Right cardiac atrium (tissue), 5 donors: ENCODE measurements at regions not wholly inside any gene's neighbourhood (a gene's known extent, or its start where the extent isn't known, plus 50 kb on each side); places are given as distances from the start of the nearest gene placed in this dataset.
"Not testable (repeated sequence)": the region's sequence is repeated elsewhere in the genome, so short reads cannot be mapped to it uniquely, and the experiment has no call there.

Experiments used
- ATAC-seq, 2 donors: fragments of 200-7000 bp; cut with Tn5 transposase; one replicate each; pipeline versions ENCODE4 v1.8.0 to v1.9.1; 2020; ENCODE audit warnings: moderate library complexity in 2 of 2, mild to moderate bottlenecking in 1 of 2
- DNase-seq, 3 donors: peaks; one replicate each; pipeline ENCODE4 v3.0.0-alpha.2; 2020
- H3K27ac ChIP-seq: one replicate; pipeline ENCODE4 v1.5.1; 2013; ENCODE audit warnings: mild to moderate bottlenecking, low read length, control low read depth, moderate library complexity
- H3K27me3 ChIP-seq: one replicate; pipeline ENCODE4 v1.6.1; 2013; ENCODE audit not compliant: control insufficient read depth, insufficient read depth
- H3K4me1 ChIP-seq: one replicate; pipeline ENCODE4 v1.6.1; 2013; ENCODE audit warnings: low read length; ENCODE audit not compliant: control insufficient read depth, insufficient read depth
- H3K4me3 ChIP-seq: one replicate; pipeline ENCODE4 v1.5.1; 2013; ENCODE audit warnings: low read length, control low read depth
- H3K9me3 ChIP-seq: one replicate; pipeline ENCODE4 v1.6.1; 2013; ENCODE audit warnings: low read length; ENCODE audit not compliant: control insufficient read depth
- WGBS: extraction: QIAGEN DNeasy Blood & Tissue Kit; methylation state at CpG from one replicate; pipeline ENCODE4 v1.1.7; 2013; 5-methylcytosine and 5-hydroxymethylcytosine counted together
- intact Hi-C, 4 donors: fragments of 100-400 bp; cut with DNase I; formaldehyde crosslinking; loops; one replicate each; pipeline versions ENCODE4 v1.11.0 to v1.14.0; 2022 to 2023
- donor health status: healthy with polysubstance abuse.
- donor health status: DM: no; HTN: yes; CAD: no.
- donor health status: DM: no; HTN: no; CAD: no.
- donor health status: DM: no; HTN: yes; CAD: no; lungs with severe emphysema.
- donor health status: DM: yes; HTN: yes; CAD: no.

DNA sequence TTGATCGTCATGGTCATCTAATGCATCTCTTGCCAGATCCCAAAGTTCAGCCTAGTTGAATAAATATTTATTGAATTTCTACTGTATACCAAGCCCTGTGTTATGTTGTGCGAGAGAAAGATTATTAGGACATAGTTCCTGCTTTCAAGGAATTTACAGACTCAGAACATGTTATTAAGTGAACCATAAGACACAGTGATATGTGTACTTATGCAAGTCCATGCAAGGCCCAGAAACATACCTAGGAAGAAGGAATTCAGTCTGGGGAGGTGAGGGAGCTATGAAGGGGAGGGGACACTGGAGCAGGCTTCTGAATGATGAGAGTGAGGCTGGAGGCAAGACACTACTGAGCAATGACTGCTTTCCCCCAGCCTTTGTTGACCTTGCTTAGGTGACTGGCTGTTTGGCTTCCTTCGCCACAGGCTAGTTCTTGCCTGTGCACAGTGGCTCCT, 81.4 kb downstream of the ACAA2 start:
- Histone ChIP-seq H3K4me1 (no peaks in the 10 kb centered on the region), H3K27ac (no peak overlapping the region), H3K9me3 (no peaks in the 10 kb centered on the region), H3K4me3 (no peak overlapping the region), H3K27me3 (no peaks in the 10 kb centered on the region)
- intact Hi-C loops = no loop called here
- no peak for DNase-seq
- 96% methylated on average over 3 of the region's 3 CpGs for WGBS
- no peak for ATAC-seq

DNA sequence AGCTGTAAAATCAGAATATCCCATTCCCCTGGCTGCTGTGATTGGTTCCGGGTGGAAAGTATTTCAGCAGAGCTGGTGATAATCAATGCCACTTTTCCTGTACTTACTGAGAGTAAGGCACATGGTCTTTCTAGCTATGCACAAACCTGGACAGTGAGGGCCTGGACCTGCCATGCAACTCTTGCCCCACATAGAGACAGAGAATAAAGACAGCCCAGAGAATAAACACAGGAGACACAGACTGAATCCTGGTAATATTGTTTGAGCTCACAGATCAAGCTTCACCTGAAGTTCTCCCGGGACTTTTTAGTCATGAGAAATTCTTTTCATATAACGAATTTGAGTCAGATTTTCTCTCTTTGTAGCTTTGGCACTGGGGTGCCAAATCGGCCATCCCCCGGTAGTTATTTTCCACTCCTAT, 81.9 kb downstream of the ACAA2 start:
- 93% methylated on average over 5 of the region's 5 CpGs for WGBS
- Histone ChIP-seq H3K9me3 (no peaks in the 10 kb centered on the region), H3K27ac (no peak overlapping the region), H3K4me3 (no peak overlapping the region), H3K27me3 (no peaks in the 10 kb centered on the region), H3K4me1 (no peaks in the 10 kb centered on the region)
- ATAC-seq = no peak
- no peak for DNase-seq
- intact Hi-C loops = no loop called here

GRCh38 chr18:49730951-49731391, 82.4 kb downstream of the ACAA2 start:
- Histone ChIP-seq H3K27ac (no peak overlapping the region), H3K4me1 (no peaks in the 10 kb centered on the region), H3K4me3 (no peak overlapping the region), H3K27me3 (no peaks in the 10 kb centered on the region), H3K9me3 (no peaks in the 10 kb centered on the region)
- 74% methylated on average over 4 of the region's 4 CpGs for WGBS
- ATAC-seq (no peak), DNase-seq (no peak)
- intact Hi-C loops = no loop called here

DNA sequence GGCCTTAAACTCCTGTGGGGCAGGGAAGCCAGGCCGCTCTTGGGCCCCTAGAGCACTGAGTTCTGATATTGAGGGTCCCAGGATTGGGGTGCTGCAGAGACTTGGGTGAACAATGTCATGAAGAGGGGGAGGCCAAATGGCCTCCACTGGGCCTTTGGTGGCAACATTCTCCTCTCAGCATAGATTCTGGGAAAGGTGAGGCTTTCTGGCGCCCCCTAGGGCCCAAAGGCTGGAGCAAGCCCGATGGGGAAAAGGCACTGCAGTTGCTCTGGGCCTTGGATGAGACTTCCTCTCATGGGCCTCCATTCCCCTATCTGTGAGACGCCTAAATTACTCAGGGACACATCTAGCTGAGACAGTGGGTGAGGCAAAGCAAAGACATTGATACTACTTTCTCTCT, 84.8 kb downstream of the ACAA2 start:
- no peak for ATAC-seq
- H3K4me3 ChIP-seq = no peak overlapping the region
- 57% methylated on average over 4 of the region's 4 CpGs for WGBS
- H3K9me3 ChIP-seq = no peaks in the 10 kb centered on the region
- no peaks in the 10 kb centered on the region for H3K4me1 ChIP-seq
- no peak overlapping the region for H3K27ac ChIP-seq
- intact Hi-C loops = no loop called here
- no peaks in the 10 kb centered on the region for H3K27me3 ChIP-seq
- DNase-seq = peak; percentile 46 to 69 (median 58)

- WGBS = 83% methylated on average over 10 of the region's 10 CpGs
- H3K9me3 ChIP-seq = no peaks in the 10 kb centered on the region
- no peak overlapping the region for H3K27ac ChIP-seq
- peaks cover 4% of the 10 kb centered on the region for H3K4me1 ChIP-seq
- H3K4me3 ChIP-seq = no peak overlapping the region
- no peak for ATAC-seq
- intact Hi-C loops = no loop called here
- H3K27me3 ChIP-seq = no peaks in the 10 kb centered on the region
- DNase-seq = no peak
Measured at GRCh38 chr18:49727816-49728215, 85.5 kb downstream of the ACAA2 start.

DNA sequence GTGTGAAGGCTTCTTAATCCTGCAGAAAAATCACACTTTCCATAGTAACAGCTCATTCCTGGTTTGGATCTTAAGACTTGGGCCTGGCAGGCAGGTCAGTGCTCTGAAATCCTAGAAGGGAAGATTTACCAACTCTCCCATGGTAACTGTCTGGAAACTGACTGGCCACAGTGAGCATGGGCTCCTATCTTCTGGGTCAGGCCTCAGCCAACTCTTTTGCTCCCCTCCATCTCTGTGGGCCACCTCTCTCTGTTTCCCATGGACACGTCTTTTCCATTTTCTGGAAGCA, 86.7 kb downstream of the ACAA2 start:
- H3K27ac ChIP-seq = no peak overlapping the region
- ATAC-seq (no peak), DNase-seq (no peak)
- H3K27me3 ChIP-seq = no peaks in the 10 kb centered on the region
- peaks cover 4% of the 10 kb centered on the region for H3K4me1 ChIP-seq
- intact Hi-C loops = no loop called here
- WGBS = 65% methylated on average over 1 of the region's 1 CpG
- H3K9me3 ChIP-seq = no peaks in the 10 kb centered on the region
- H3K4me3 ChIP-seq = no peak overlapping the region

GRCh38 chr18:49725809-49726674, 87.3 kb downstream of the ACAA2 start:
- intact Hi-C loops = no loop called here
- peak; percentile 78 to 84 (median 82) for DNase-seq

GRCh38 chr18:49723648-49724180, 89.6 kb downstream of the ACAA2 start:
- peaks cover 4% of the 10 kb centered on the region for H3K4me1 ChIP-seq
- no peaks in the 10 kb centered on the region for H3K27me3 ChIP-seq
- H3K4me3 ChIP-seq = no peak overlapping the region
- intact Hi-C loops = no loop called here
- H3K9me3 ChIP-seq = no peaks in the 10 kb centered on the region
- H3K27ac ChIP-seq = no peak overlapping the region
- DNase-seq (no peak), ATAC-seq (peak; percentile 25 to 70)
- 27% methylated on average over 13 of the region's 13 CpGs for WGBS

More at GRCh38 chr18:49725809-49726674, 87.3 kb downstream of the ACAA2 start:
- H3K4me3 ChIP-seq = no peak overlapping the region
- 51% methylated on average over 13 of the region's 13 CpGs for WGBS
- peak; percentile 72 to 88 for ATAC-seq
- no peaks in the 10 kb centered on the region for H3K9me3 ChIP-seq
- H3K27me3 ChIP-seq = no peaks in the 10 kb centered on the region
- H3K27ac ChIP-seq = no peak overlapping the region
- H3K4me1 ChIP-seq = peaks cover 4% of the 10 kb centered on the region

DNA sequence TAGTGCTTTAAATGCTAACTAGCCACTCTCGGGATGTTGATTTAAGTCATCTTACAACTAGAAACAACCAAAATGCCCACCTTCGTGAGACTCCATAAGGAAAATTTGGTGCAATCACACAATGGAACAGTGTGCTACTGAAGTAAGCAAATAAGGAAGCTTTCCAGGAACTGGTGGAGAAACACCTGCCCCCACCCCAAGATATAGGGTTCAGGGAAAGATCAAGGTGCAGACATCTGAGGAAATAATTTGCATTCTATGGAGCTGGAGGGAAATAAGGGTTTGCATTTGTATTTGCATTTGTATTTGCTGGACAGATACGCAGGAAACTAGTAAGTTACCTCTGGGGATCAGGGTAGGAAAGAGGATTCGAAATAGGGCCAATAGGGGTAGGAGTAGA, 90.9 kb downstream of the ACAA2 start:
- Histone ChIP-seq H3K4me1 (peaks cover 4% of the 10 kb centered on the region), H3K27me3 (no peaks in the 10 kb centered on the region), H3K9me3 (no peaks in the 10 kb centered on the region), H3K4me3 (no peak overlapping the region), H3K27ac (no peak overlapping the region)
- no peak for DNase-seq
- intact Hi-C loops = no loop called here
- no peak for ATAC-seq
- WGBS = 76% methylated on average over 4 of the region's 4 CpGs

DNA sequence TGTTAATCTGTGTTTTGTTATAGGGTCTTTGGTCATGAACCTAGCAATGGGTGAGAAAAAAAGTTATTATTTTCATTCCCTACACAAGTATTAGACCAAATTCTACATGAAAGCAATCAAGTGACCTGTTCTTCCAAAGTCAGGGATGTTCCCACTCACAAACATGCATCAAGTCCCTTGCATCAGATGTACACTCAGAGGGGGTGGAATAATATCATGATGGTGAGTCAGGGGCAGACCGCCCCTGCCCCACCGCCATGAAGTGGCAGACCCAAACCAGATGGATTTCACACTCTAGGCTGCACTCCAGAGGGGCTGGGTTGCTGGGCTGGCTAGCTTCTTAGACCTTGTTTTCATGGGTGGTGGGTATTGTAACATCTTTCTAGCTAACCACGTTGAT, 91.4 kb downstream of the ACAA2 start:
- whole genome bisulfite sequencing = 85% methylated on average over 3 of the region's 3 CpGs
- Histone ChIP-seq H3K4me1 (peaks cover 4% of the 10 kb centered on the region), H3K27me3 (no peaks in the 10 kb centered on the region), H3K4me3 (no peak overlapping the region), H3K27ac (no peak overlapping the region), H3K9me3 (no peaks in the 10 kb centered on the region)
- ATAC-seq = no peak
- intact Hi-C loops = no loop called here
- DNase-seq = no peak

DNA sequence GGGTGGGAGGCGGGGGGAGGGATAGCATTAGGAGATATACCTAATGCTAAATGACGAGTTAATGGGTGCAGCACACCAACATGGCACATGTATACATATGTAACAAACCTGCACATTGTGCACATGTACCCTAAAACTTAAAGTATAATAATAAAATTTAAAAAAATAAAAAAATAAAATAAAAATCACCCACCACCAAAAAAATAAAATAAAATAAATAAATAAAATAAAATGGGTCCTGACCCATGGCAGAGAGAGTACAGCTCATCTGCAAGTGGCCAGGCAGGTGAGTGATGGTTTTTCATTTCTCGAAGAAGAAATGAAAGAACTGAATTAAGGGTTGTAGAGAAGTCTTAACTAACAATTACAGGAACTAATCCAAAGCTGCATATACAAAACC, 92.4 kb downstream of the ACAA2 start:
- H3K9me3 ChIP-seq, H3K4me3 ChIP-seq, intact Hi-C loops, H3K27ac ChIP-seq, ATAC-seq, DNase-seq, H3K27me3 ChIP-seq, H3K4me1 ChIP-seq: not testable (repeated sequence)
- WGBS = 95% methylated on average over 3 of the region's 3 CpGs
